Activated CD4-positive, alpha-beta T cell treated with anti-CD3 and anti-CD28 coated beads for 48 hours (primary cell): ENCODE measurements at regions not wholly inside any gene's neighbourhood (a gene's known extent, or its start where the extent isn't known, plus 50 kb on each side); places are given as distances from the start of the nearest gene placed in this dataset.

Experiments
- DNase-seq: peaks from one replicate; pipeline ENCODE4 v3.0.0-alpha.2; 2020

- no peak for DNase-seq
Observed at GRCh38 chr6:141666187-141666586, 466.5 kb upstream of the GJE1 start.

- no peak for DNase-seq
Observed at GRCh38 chr6:141664744-141665143, 468.0 kb upstream of the GJE1 start.

DNA sequence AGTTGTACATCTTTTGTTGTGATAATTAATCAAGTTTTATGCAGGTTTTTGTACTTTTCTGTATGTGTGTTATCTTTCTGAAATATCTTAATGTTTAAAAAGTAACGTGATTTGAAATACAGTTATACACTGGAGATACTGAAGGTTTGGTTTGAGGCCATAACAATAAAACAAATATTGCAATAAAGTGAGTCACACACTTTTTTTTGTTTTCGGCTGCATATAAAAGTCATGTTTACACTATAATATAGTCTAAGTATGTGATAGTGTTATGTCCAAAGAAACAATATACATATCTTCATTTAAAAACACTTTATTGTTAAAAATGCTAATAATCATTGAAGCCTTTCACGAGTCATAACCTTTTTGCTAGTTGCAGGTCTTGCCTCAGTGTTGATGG, 473.1 kb upstream of the GJE1 start:
- no peak for DNase-seq

DNA sequence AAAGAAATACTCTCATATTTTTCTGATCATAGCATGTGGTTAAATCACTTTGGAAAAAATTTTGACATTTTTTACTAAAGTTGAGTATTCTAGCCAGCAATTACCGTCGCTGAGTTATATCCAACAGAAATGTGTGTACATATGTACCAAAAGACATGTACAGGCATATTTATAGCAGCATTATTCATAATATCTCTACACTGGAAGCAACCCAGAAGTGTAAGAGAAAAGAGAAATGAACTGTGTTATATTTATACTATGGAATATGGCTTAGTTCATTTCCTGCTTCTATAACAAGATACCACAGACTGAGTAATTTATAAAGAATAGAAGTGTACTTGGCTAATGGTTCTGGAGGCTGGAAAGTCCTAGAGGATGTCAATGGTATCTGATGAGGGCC, 474.0 kb upstream of the GJE1 start:
- DNase-seq, result no peak

GRCh38 chr6:141657812-141658211, 474.9 kb upstream of the GJE1 start:
- no peak for DNase-seq

GRCh38 chr6:141653590-141653989, 479.1 kb upstream of the GJE1 start:
- no peak for DNase-seq

DNA sequence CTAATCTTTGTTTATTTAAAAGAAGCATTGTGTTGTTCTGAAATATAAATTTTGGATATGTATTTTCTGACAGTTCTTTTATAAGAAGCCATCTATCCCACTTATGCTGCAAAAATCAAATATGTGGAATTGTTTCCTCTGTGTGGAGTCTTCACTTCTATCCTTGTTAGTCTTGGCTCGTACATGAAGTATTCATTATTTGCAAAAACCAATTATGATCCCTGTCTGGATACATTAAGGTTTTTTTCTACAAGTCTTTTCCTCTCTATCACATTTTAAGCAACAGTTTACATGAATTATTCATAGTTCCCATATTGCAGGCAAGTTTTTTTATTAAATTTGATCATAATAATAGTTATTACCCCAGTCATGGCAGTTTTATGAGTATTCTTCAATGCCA, 490.8 kb upstream of the GJE1 start:
- DNase-seq, result no peak

GRCh38 chr6:141641406-141641805, 491.3 kb upstream of the GJE1 start:
- DNase-seq, result no peak

- no peak for DNase-seq
Observed at GRCh38 chr6:141635621-141636020, 497.1 kb upstream of the GJE1 start.

DNA sequence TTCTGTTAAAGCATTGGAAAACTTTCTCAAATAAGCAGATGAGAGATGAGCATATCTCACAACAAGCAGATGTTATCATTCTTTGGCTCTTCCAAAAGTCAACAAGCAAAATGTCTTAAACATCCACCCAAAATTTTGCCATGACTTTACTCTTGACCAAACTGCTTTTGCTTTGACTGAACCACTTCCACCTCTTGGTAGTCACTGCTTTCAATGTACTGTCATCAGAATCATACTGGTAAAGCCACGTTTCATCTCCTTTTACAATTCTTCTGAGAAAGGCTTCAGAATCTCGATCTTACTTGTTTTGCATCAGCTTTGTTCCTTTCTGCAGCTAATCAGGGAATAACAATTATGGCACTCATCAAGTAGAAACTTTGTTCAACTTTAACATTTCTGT, 498.5 kb upstream of the GJE1 start:
- DNase-seq, result no peak

- DNase-seq, result no peak
Observed at GRCh38 chr6:141624301-141624700, 508.4 kb upstream of the GJE1 start.

- DNase-seq, result no peak
Observed at GRCh38 chr6:141618180-141618581, 514.5 kb upstream of the GJE1 start.

GRCh38 chr6:141610741-141611140, 522.0 kb upstream of the GJE1 start:
- DNase-seq, result no peak

GRCh38 chr6:141607956-141608355, 524.8 kb upstream of the GJE1 start:
- no peak for DNase-seq

- no peak for DNase-seq
Observed at GRCh38 chr6:141598487-141598886, 534.2 kb upstream of the GJE1 start.

DNA sequence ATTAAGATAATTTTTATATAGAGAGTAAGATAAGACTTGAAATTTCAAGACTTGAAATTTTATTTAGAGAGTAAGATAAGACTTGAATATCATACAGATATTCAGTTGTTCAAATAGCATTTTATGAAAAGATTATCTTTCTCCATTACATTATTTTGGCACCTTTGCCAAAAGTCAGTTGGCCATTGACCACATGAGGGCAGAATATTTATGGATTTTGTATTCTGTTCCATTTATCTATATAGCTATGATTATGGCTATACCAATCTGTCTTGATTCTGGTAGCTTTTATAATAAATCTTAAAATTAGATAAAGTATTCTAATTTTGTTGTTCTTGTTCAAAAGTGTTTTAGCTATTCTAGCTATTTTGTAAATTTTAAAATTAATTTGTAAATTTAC, 537.9 kb upstream of the GJE1 start:
- no peak for DNase-seq

GRCh38 chr6:141593311-141593710, 539.4 kb upstream of the GJE1 start:
- no peak for DNase-seq

DNA sequence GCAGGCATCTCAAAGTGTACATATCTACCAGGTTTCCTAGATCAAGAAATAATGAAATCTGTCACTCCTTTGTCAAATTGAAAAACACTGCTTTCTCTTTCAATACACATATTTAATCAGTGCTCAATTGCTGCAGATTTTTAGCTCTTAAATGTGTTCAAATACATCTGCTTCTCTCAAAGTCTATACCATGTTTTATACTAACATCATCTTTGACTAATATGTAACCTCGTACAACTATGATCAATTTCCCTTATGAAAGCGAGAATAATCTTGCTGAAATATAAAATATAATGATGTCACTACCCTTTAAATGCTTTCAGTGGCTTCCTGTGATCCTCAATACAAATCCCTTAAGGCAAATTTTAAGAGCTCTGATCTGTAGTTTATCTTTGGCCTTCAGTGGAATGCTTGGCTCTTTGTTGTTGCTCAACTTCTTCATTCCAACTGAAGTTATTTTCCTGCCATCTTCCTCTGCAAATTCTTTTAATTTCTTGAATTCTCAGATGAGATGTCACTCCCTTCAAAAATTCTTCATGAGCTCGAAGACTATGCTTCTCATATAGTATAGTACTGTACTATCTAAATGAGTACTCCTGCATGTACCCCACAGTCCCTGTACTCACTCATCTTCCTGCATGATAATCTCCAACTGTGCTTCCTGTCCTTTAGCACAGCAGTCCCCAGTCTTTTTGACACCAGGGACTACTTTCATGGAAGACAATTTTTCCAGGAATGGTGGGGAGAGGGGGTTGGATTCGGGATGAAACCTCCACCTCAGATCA, 545.1 kb upstream of the GJE1 start:
- no peak for DNase-seq

DNA sequence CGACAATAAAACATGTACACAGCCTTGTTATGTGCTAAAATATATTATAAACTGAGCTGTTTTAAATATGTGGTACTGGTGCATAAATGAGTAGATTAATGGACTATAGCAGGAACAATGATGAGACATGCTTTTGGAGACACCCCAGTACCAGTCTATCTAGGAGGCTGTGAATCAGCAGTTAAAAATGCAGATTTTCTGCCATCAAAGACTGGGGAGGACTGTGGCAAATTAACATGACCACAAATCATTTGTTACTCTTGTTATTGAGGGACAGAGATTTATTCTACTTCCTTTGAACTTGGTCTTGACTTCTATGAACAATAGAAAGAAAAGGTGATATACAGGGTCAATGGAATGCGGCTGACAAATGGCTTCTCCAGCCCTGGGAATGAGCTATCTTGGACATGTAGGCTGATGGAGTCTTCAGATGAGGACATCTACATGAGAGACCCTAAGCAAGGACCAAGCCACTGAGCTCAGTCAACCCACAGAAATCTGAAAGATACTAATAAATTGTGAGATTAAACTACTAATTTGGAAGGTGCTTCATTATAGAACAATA, 551.7 kb upstream of the GJE1 start:
- DNase-seq, result no peak

- DNase-seq, result no peak
Observed at GRCh38 chr6:141580131-141580530, 552.6 kb upstream of the GJE1 start.

- no peak for DNase-seq
Observed at GRCh38 chr6:141576751-141577150, 556.0 kb upstream of the GJE1 start.

- peak; percentile 59 for DNase-seq
Observed at GRCh38 chr6:141562851-141563763, 569.6 kb upstream of the GJE1 start.

DNA sequence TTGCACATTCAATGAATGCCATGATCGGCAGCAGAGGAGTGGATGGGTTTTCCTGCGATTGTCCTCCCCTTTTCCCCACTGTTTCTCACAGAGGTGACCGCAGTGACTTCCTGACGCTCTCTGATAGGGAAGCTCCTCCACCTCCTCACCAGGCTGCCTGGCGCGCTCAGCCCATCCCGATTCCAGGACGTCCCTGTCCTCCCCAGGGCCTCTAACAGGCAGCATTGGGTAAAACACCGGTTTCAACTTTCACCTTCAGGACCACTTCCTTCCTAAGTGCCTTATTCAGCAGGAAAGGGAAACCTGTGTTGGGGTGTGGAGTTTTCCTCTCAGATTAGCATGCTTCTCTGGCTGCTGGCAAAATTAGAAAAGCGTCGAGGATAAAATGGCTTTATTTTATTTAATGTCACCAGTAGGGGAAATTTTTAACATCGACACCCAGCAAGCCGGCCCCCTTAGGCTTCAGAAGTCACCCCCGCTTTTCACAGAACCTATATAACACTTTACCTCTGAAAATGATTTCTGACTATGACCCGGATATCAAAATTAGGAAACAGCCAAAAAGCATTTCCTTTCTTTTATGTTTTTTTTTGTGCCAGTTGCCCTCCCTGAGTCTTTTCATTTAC, 570.4 kb upstream of the GJE1 start:
- peak; percentile 3 for DNase-seq
